ENCODE measurements at regions not wholly inside any gene's neighbourhood (a gene's known extent, or its start where the extent isn't known, plus 50 kb on each side); places are given as distances from the start of the nearest gene placed in this dataset.
A peak's percentile ranks its signal among the peaks of the same experiment; 100 is the strongest.

DNA sequence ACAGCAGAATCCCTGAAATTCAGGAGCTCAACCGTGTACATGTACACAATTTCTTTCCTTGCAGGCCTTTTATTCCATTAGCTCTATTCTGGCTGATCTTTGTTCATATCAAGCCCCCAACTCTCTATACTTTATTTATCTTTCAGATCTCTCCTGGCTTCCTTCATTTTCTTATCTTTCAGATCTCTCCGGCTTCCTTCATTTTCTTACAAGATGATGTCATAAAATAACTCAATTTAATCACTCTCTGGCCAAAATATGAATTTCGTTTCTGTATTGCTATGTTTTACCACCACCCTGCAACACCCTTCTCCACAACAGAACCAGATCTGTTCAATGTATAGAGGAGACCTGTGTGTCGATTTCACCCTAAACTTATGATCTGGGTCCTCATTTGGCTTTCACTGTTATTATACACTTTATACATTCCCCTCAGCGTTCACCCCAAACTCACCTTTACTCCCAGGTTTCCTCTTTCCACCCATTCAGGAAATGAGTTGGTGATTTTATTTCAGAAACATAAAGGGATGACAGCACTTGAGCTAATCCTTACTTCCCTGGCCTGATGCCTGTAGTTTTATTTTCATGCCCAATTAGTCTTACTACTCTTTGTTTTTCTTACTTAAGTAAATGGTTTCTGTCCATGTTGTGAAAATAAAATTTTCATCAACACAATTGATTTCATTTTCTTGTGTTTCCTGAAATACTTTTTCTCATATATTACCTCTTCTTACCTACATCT, 195.5 kb downstream of the BCHE start:
- no peak for FAIRE-seq
- Histone ChIP-seq H3K4me1 (ENCODE audit: control insufficient read depth in 3 of 3, insufficient read depth in 2 of 3, low read depth in 1 of 3, low read length in 2 of 3) (peaks cover 0 to 5% (median 3%) of the 10 kb centered on the region in 3 donors), H3K27ac (ENCODE audit: low read depth in 1 of 3, low read length in 2 of 3) (no peak overlapping the region), H3K36me3 (ENCODE audit: control insufficient read depth in 3 of 3, insufficient read depth in 2 of 3, low read depth in 1 of 3, low read length in 3 of 3) (no peaks in the 10 kb centered on the region), H3K9me3 (ENCODE audit: control insufficient read depth in 2 of 2, insufficient read depth in 1 of 2, low read depth in 1 of 2, low read length in 1 of 2) (peaks cover 0 to 6% of the 10 kb centered on the region in 2 donors), H3K4me3 (ENCODE audit: low read depth in 1 of 3, low read length in 3 of 3) (no peak overlapping the region), H3K27me3 (ENCODE audit: control insufficient read depth in 3 of 3, insufficient read depth in 3 of 3, low read length in 3 of 3) (no peaks in the 10 kb centered on the region)
- DNase-seq = no peak
- 70 to 74% (median 70%) methylated on average over 5 of the region's 5 CpGs for WGBS, 3 donors

- DNase-seq (peak; percentile 36 to 61), FAIRE-seq (no peak)
- no peaks in the 10 kb centered on the region for H3K36me3 ChIP-seq (ENCODE audit: control insufficient read depth in 3 of 3, insufficient read depth in 2 of 3, low read depth in 1 of 3, low read length in 3 of 3)
- no peak overlapping the region for H3K27ac ChIP-seq (ENCODE audit: low read depth in 1 of 3, low read length in 2 of 3)
- no peak overlapping the region for H3K4me3 ChIP-seq (ENCODE audit: low read depth in 1 of 3, low read length in 3 of 3)
- peaks cover 0 to 6% of the 10 kb centered on the region in 2 donors for H3K9me3 ChIP-seq (ENCODE audit: control insufficient read depth in 2 of 2, insufficient read depth in 1 of 2, low read depth in 1 of 2, low read length in 1 of 2)
- no peaks in the 10 kb centered on the region for H3K27me3 ChIP-seq (ENCODE audit: control insufficient read depth in 3 of 3, insufficient read depth in 3 of 3, low read length in 3 of 3)
- peaks cover 2 to 5% (median 3%) of the 10 kb centered on the region in 3 donors for H3K4me1 ChIP-seq (ENCODE audit: control insufficient read depth in 3 of 3, insufficient read depth in 2 of 3, low read depth in 1 of 3, low read length in 2 of 3)
- WGBS, 3 donors = 53 to 83% (median 66%) methylated on average over 1 of the region's 1 CpG
These were observed 196.3 kb downstream of the BCHE start for GRCh38 chr3:165640970-165641369.

DNA sequence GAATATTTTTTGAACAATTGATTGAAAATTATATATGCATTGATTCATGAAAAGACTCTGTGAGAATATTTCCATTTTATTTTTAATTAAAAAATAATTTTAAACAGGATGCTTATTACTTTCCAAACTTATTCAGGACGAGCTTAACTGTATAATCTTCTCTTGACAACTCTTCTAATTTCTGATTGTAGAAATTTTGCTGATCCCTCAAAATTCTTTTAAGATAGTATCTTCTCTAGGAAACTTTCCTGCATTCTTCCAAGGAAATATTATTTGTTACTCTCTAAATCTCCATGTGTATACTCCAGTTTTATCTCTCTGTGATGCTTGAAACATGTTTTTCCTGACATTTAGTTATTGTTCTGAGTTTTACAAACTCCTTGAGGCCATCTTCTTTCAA, 197.2 kb downstream of the BCHE start:
- Histone ChIP-seq H3K27me3 (ENCODE audit: control insufficient read depth in 3 of 3, insufficient read depth in 3 of 3, low read length in 3 of 3) (no peaks in the 10 kb centered on the region), H3K27ac (ENCODE audit: low read depth in 1 of 3, low read length in 2 of 3) (no peak overlapping the region), H3K9me3 (ENCODE audit: control insufficient read depth in 2 of 2, insufficient read depth in 1 of 2, low read depth in 1 of 2, low read length in 1 of 2) (no peaks in the 10 kb centered on the region), H3K36me3 (ENCODE audit: control insufficient read depth in 3 of 3, insufficient read depth in 2 of 3, low read depth in 1 of 3, low read length in 3 of 3) (no peaks in the 10 kb centered on the region), H3K4me3 (ENCODE audit: low read depth in 1 of 3, low read length in 3 of 3) (no peak overlapping the region), H3K4me1 (ENCODE audit: control insufficient read depth in 3 of 3, insufficient read depth in 2 of 3, low read depth in 1 of 3, low read length in 2 of 3) (peaks cover 3 to 5% (median 3%) of the 10 kb centered on the region in 3 donors)
- DNase-seq = no peak
- 58 to 78% (median 60%) methylated on average over 1 of the region's 1 CpG for WGBS, 3 donors
- no peak for FAIRE-seq

GRCh38 chr3:165638034-165638433, 199.2 kb downstream of the BCHE start:
- Histone ChIP-seq H3K27ac (ENCODE audit: low read depth in 1 of 3, low read length in 2 of 3) (no peak overlapping the region), H3K4me1 (ENCODE audit: control insufficient read depth in 3 of 3, insufficient read depth in 2 of 3, low read depth in 1 of 3, low read length in 2 of 3) (peaks cover 0 to 3% (median 3%) of the 10 kb centered on the region in 3 donors), H3K36me3 (ENCODE audit: control insufficient read depth in 3 of 3, insufficient read depth in 2 of 3, low read depth in 1 of 3, low read length in 3 of 3) (no peaks in the 10 kb centered on the region), H3K4me3 (ENCODE audit: low read depth in 1 of 3, low read length in 3 of 3) (no peak overlapping the region), H3K27me3 (ENCODE audit: control insufficient read depth in 3 of 3, insufficient read depth in 3 of 3, low read length in 3 of 3) (no peaks in the 10 kb centered on the region), H3K9me3 (ENCODE audit: control insufficient read depth in 2 of 2, insufficient read depth in 1 of 2, low read depth in 1 of 2, low read length in 1 of 2) (no peaks in the 10 kb centered on the region)
- FAIRE-seq (no peak), DNase-seq (no peak)
- WGBS, 3 donors = 84 to 89% (median 85%) methylated on average over 6 of the region's 6 CpGs

GRCh38 chr3:165636684-165637015, 200.6 kb downstream of the BCHE start:
- peaks cover 0 to 3% (median 0%) of the 10 kb centered on the region in 3 donors for H3K4me1 ChIP-seq (ENCODE audit: control insufficient read depth in 3 of 3, insufficient read depth in 2 of 3, low read depth in 1 of 3, low read length in 2 of 3)
- peaks cover 0 to 3% of the 10 kb centered on the region in 2 donors for H3K9me3 ChIP-seq (ENCODE audit: control insufficient read depth in 2 of 2, insufficient read depth in 1 of 2, low read depth in 1 of 2, low read length in 1 of 2)
- no peaks in the 10 kb centered on the region for H3K27me3 ChIP-seq (ENCODE audit: control insufficient read depth in 3 of 3, insufficient read depth in 3 of 3, low read length in 3 of 3)
- 46 to 79% (median 63%) methylated on average over 1 of the region's 1 CpG for WGBS, 3 donors
- FAIRE-seq (no peak), DNase-seq (no peak)
- H3K36me3 ChIP-seq (ENCODE audit: control insufficient read depth in 3 of 3, insufficient read depth in 2 of 3, low read depth in 1 of 3, low read length in 3 of 3) = no peaks in the 10 kb centered on the region
- H3K4me3 ChIP-seq (ENCODE audit: low read depth in 1 of 3, low read length in 3 of 3) = no peak overlapping the region
- no peak overlapping the region for H3K27ac ChIP-seq (ENCODE audit: low read depth in 1 of 3, low read length in 2 of 3)

DNA sequence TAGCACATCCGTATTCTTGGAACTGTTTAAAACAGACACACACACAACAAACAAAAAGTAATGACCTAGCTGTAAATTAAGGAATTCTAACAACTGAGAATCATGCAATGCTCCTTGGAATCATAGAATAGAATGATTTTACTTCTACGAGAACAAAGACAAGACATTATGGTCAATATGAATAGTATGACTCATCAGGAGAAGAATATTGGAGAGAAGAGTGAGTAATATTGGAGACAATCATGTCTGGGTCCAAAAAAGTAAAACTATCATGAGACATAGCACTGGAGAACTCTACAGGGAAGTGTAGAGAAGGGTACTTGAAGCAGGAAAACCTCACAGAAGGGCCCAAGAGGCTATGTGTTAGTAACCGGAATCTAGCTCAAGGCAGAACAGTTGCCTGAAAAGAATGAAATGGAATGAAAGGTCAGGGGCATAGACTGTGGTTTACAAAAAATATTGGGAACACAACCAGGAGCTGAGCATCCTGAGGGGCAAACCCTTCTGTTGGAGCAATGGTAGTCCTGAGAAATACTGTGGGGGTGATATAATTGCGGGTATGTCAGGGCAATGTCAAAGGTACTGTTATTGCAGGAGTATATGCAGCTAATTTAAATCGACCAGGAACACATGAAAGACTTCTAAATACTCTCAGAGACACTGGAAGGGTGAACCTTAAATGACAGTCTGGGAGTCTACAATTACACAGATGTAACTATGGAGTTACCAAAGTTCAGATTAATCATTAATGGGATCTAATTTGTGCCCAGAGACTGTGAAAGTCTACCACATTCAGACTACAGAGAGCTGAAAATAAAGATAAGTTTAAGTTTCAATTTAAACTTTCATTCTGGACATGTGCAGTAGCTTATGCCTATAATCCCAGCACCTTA, 201.2 kb downstream of the BCHE start:
- Histone ChIP-seq H3K36me3 (ENCODE audit: control insufficient read depth in 3 of 3, insufficient read depth in 2 of 3, low read depth in 1 of 3, low read length in 3 of 3) (no peaks in the 10 kb centered on the region), H3K27me3 (ENCODE audit: control insufficient read depth in 3 of 3, insufficient read depth in 3 of 3, low read length in 3 of 3) (no peaks in the 10 kb centered on the region), H3K9me3 (ENCODE audit: control insufficient read depth in 2 of 2, insufficient read depth in 1 of 2, low read depth in 1 of 2, low read length in 1 of 2) (peaks cover 0 to 7% of the 10 kb centered on the region in 2 donors), H3K27ac (ENCODE audit: low read depth in 1 of 3, low read length in 2 of 3) (no peak overlapping the region), H3K4me3 (ENCODE audit: low read depth in 1 of 3, low read length in 3 of 3) (no peak overlapping the region), H3K4me1 (ENCODE audit: control insufficient read depth in 3 of 3, insufficient read depth in 2 of 3, low read depth in 1 of 3, low read length in 2 of 3) (peaks cover 0 to 3% (median 0%) of the 10 kb centered on the region in 3 donors)
- FAIRE-seq (no peak), DNase-seq (peak; percentile 60 to 73)
- 46 to 76% (median 62%) methylated on average over 5 of the region's 5 CpGs for WGBS, 3 donors

GRCh38 chr3:165624761-165625160, 212.5 kb downstream of the BCHE start:
- no peaks in the 10 kb centered on the region for H3K36me3 ChIP-seq (ENCODE audit: control insufficient read depth in 3 of 3, insufficient read depth in 2 of 3, low read depth in 1 of 3, low read length in 3 of 3)
- no peak for FAIRE-seq
- H3K4me1 ChIP-seq (ENCODE audit: control insufficient read depth in 3 of 3, insufficient read depth in 2 of 3, low read depth in 1 of 3, low read length in 2 of 3) = no peaks in the 10 kb centered on the region
- no peak overlapping the region for H3K4me3 ChIP-seq (ENCODE audit: low read depth in 1 of 3, low read length in 3 of 3)
- H3K27ac ChIP-seq (ENCODE audit: low read depth in 1 of 3, low read length in 2 of 3) = no peak overlapping the region
- WGBS, 3 donors = 74 to 79% (median 78%) methylated on average over 3 of the region's 3 CpGs
- peaks cover 0 to 40% of the 10 kb centered on the region in 2 donors for H3K9me3 ChIP-seq (ENCODE audit: control insufficient read depth in 2 of 2, insufficient read depth in 1 of 2, low read depth in 1 of 2, low read length in 1 of 2)
- H3K27me3 ChIP-seq (ENCODE audit: control insufficient read depth in 3 of 3, insufficient read depth in 3 of 3, low read length in 3 of 3) = no peaks in the 10 kb centered on the region
- peak in 1 of 2 donors; percentile 16 for DNase-seq

- Histone ChIP-seq H3K4me1 (ENCODE audit: control insufficient read depth in 3 of 3, insufficient read depth in 2 of 3, low read depth in 1 of 3, low read length in 2 of 3) (no peaks in the 10 kb centered on the region), H3K4me3 (ENCODE audit: low read depth in 1 of 3, low read length in 3 of 3) (no peak overlapping the region), H3K9me3 (ENCODE audit: control insufficient read depth in 2 of 2, insufficient read depth in 1 of 2, low read depth in 1 of 2, low read length in 1 of 2) (peaks cover 0 to 32% of the 10 kb centered on the region in 2 donors), H3K36me3 (ENCODE audit: control insufficient read depth in 3 of 3, insufficient read depth in 2 of 3, low read depth in 1 of 3, low read length in 3 of 3) (no peaks in the 10 kb centered on the region), H3K27me3 (ENCODE audit: control insufficient read depth in 3 of 3, insufficient read depth in 3 of 3, low read length in 3 of 3) (no peaks in the 10 kb centered on the region), H3K27ac (ENCODE audit: low read depth in 1 of 3, low read length in 2 of 3) (no peak overlapping the region)
- DNase-seq (no peak), FAIRE-seq (no peak)
- WGBS, 3 donors = 69 to 83% (median 77%) methylated on average over 2 of the region's 2 CpGs
These were observed 214.9 kb downstream of the BCHE start for GRCh38 chr3:165622356-165622755.
